ENCODE measurements at regions not wholly inside any gene's neighbourhood (a gene's known extent, or its start where the extent isn't known, plus 50 kb on each side); places are given as distances from the start of the nearest gene placed in this dataset.
"Not testable (repeated sequence)": the region's sequence is repeated elsewhere in the genome, so short reads cannot be mapped to it uniquely, and the experiment has no call there.

GRCh38 chr1:98575955-98576354 is 85.6 kb upstream of the SNX7 start:
- no peak for FAIRE-seq

- FAIRE-seq: no peak
Observed at GRCh38 chr1:98565951-98566350, 95.6 kb upstream of the SNX7 start.

DNA sequence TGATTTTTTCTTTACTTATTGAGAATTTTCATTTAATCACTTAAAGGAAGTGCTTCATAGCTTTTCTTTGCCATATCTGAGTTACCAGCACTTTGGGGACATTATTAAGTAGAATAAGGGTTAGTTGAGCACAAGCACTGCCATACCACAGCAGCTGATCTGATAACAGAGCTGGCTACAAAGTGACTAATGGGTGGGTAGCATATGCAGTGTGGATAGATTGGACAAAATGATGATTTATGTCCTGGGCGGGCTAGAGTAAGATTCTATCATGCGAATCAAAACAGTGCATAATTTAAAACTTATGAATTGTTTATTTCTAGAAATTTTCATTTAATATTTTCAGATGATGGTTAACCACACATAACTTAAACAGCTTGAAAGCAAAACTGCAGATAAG is 102.2 kb upstream of the SNX7 start:
- FAIRE-seq: no peak

- FAIRE-seq: no peak
Observed at GRCh38 chr1:98557895-98558294, 103.6 kb upstream of the SNX7 start.

- FAIRE-seq: peak; percentile 21
Observed at GRCh38 chr1:98556521-98557158, 104.9 kb upstream of the SNX7 start.

- FAIRE-seq: no peak
Observed at GRCh38 chr1:98555814-98556213, 105.7 kb upstream of the SNX7 start.

DNA sequence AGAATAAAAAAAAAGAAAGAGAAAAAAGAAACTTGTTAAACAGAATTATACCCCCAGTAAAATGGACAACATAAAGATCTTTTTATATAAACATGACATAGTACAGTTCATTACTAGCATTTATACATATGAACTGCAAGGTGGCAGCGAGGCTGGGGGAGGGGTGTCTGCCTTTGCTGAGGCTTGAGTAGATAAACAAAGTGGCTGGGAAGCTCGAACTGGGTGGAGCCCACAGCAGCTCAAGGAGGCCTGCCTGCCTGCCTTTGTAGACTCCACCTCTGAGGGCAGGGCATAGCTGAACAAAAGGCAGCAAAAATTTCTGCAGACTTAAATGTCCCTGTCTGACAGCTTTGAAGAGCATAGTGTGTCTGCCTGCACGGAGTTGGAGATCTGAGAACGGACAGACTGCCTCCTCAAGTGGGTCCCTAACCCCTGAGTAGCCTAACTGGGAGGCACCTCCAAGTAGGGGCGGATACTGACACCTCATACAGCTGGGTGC is 108.9 kb upstream of the SNX7 start:
- FAIRE-seq: not testable (repeated sequence)

DNA sequence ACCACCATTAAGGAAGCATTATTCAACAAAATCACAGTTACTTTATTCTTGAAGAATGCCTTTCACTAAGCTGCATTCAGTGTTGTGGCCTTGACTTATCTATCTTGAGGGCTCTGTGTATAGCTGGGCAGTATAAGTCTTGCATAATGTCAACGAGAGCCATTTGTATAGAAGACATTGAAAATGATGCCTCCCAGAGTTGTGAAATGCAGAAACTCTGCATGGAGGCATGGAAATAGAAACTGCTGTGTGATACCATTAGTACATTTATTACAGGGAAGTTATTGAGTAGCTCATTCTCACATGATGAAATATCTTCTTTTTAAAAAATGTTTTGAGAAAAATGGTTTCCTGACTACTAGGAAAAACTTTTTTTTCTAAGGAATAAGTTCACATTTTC is 111.4 kb upstream of the SNX7 start:
- no peak for FAIRE-seq

DNA sequence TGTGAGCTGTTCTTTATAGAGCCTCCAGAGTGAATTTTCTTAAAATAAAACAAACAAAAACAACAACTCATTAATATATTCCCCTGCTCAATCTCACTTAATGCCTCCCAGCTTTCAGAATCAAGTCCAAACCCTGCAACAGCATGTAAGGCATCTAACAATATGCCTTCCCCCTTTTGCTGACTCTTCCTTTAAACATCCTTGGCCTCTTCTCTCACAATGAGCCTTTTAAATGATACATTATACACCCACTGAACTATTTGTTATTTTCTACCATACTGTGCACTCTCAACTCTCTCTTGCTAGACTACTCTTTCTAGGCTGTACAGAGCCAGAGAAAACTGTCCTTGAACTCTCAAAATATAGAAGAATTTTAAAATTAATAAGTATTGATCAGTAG is 115.2 kb upstream of the SNX7 start:
- FAIRE-seq: no peak

- no peak for FAIRE-seq
Observed at GRCh38 chr1:98538106-98538505, 123.4 kb upstream of the SNX7 start.

DNA sequence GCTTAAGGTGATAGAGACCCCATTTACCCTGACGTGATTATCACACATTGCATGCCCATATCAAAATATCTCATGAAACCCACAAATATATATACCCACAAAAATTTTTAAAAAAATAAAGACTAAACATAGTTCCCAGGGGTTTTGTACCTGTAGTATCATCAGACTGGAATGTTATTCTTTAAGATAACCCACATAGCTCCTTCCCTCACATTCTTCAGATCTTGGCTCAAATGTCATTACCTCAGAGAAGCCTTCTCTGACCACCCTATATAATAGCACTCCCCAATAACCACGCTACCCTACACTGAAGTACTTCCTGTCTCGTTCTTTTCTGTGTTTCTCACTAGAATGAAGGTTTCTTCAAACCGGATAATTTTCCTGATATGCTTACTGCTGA is 138.3 kb upstream of the SNX7 start:
- no peak for FAIRE-seq

DNA sequence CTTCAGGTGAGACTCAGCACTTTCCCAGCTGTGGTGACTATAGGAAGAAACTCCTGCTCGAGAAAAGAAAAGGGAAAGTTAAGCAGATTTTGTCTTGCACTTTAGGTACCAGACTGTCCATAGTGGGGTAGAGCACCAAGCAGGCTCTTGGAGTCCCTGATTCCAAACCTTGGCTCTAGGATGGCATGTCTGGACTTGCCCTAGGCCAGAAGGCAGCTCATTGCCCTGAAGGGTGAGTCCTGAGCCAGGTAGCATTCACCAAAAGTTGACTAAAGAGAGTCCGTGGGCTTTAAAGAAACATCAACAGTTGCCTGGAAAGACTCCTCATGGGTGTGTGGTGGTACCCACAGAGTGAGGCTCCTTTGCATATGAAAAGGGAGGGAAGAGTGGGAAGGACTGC is 145.2 kb upstream of the SNX7 start:
- no peak for FAIRE-seq

- FAIRE-seq: no peak
Observed at GRCh38 chr1:98515744-98516143, 145.8 kb upstream of the SNX7 start.

DNA sequence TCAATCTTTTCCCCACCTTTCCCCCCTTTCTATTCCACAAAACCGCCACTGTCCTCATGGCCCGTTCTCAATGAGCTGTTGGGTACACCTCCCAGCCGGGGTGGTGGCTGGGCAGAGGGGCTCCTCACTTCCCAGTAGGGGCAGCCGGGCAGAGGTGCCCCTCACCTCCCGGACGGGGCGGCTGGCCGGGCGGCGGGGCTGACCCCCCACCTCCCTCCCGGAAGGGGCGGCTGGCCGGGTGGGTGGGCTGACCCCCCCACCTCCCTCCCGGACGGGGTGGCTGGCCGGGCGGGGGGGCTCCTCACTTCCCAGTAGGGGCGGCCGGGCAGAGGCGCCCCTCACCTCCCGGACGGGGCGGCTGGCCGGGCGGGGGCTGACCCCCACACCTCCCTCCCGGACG is 149.3 kb upstream of the SNX7 start:
- not testable (repeated sequence) for FAIRE-seq

DNA sequence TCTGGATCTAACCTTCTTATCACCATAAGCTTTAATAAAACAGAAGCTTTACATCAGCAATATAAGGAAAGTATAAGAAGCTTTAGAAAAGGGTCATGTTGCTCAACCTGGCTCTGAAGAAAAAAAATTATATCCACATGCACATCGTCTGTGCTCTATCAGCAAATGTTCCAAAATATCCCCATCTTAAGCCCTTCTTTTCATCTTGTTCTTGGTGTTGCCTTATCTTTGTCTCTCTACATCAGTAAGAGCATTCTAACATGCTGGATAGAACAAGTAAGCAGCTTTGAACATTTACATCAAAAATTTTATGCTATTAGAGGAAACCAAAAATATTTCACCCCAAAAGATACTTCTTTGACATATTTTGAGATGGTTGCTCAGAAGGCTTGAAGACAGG is 157.8 kb upstream of the SNX7 start:
- no peak for FAIRE-seq

- FAIRE-seq: no peak
Observed at GRCh38 chr1:98502937-98503336, 158.6 kb upstream of the SNX7 start.

GRCh38 chr1:98500324-98500723 is 161.2 kb upstream of the SNX7 start:
- no peak for FAIRE-seq

DNA sequence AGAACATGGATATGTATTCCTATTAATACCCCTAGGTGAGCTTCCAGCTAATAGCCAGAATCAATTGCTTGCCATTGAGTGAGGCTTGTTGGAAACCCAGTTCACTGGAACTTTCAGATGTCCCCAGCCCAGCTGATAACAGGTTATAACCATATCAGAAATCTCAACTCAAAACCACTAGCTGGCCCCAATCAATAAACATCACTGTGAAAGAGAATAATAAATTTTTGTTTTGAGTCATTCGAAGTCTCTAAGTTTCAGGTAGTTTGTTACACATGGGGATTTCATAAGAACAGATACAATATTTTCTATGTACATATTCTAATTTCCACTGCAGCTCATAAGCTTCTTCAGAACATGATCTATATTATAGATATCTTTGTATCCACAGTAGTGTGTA is 162.9 kb upstream of the SNX7 start:
- FAIRE-seq: no peak

- no peak for FAIRE-seq
Observed at GRCh38 chr1:98497497-98497896, 164.0 kb upstream of the SNX7 start.

DNA sequence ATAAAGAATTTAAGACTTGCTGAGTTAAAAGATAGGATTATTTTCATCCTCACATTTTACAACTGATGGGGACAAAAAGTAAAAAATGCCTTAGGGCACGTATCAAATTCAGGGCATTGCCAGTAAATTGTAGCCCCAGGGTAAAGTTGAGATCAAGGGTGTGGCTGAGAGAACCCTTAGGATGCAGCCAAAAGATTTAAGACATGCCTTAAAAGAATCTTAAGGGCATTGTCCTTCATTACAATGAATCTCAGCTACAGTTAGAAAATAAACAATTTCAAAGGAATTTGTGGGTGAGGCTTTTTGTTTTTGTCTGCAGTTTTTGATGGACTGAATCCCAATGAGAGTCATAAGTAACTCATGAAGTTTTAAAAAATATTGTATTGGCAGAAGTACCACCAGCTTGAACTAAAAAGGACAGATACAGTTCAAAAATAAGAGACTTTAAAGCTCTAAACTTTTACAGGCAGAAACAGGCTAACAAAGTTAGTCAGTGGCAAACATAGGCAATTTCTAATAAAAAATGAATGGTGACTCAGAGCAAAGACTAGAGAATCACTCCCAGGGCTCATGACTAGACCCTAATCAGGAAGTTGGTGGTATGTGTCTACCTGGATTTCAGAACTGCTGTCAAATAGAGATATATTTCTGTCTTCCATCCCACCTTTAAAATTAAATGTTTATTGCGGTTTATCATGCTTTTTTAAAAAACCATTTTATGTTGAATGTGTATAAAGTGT is 165.1 kb upstream of the SNX7 start:
- no peak for FAIRE-seq

- no peak for FAIRE-seq
Observed at GRCh38 chr1:98493469-98493868, 168.1 kb upstream of the SNX7 start.

DNA sequence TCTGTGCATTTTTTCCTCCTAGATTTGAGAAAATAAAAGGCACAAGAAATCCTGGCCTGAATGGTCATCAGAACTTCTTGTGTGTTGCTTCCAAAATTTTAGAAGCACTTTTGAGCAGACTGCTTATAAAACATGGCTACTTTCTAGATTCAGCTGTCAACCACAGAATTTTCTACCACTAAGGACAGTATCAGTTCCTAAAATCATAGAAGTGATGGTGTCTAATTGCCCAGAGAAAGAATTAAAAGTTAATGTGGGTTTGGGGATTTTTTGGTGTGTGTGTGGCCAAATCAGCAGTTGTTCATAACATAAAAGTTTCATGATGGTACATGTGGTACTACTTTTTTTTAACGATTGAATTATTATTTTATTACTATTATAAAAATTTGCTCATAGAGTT is 171.4 kb upstream of the SNX7 start:
- no peak for FAIRE-seq

- no peak for FAIRE-seq
Observed at GRCh38 chr1:98487620-98488019, 173.9 kb upstream of the SNX7 start.

- FAIRE-seq: no peak
Observed at GRCh38 chr1:98482611-98483010, 178.9 kb upstream of the SNX7 start.

DNA sequence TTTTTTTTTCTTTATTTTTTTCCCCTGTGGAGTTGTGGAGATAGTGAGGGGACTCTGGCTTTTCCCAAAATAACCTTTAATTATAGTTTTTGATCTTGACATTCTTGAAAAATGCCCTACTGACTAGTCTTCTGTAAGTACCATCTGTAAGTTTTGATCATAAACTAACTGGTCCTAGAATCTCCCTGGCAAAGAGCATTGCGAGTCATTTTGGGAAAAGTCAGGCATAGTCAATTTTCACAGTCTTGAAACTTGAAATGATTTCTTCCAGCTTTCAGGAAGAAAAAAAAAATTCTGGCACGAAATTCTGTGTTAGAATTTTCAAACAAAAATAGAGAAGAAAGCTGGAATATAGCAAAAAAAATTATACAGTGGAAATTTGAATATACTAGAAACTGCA is 181.2 kb upstream of the SNX7 start:
- FAIRE-seq: no peak

Data from islet of Langerhans (tissue), 1 donor.